ENCODE measurements at regions not wholly inside any gene's neighbourhood (a gene's known extent, or its start where the extent isn't known, plus 50 kb on each side); places are given as distances from the start of the nearest gene placed in this dataset.
"Not testable (repeated sequence)": the region's sequence is repeated elsewhere in the genome, so short reads cannot be mapped to it uniquely, and the experiment has no call there.

GRCh38 chr9:107768224-107768623 is 278.7 kb upstream of the KLF4 start:
- Histone ChIP-seq H3K27ac (peak overlapping the region in 1 of 5 donors; percentile 26), H3K4me1 (no peaks in the 10 kb centered on the region), H3K4me3 (no peak overlapping the region), H3K36me3 (no peaks in the 10 kb centered on the region), H3K27me3 (no peaks in the 10 kb centered on the region), H3K9me3 (peaks cover 0 to 9% (median 7%) of the 10 kb centered on the region in 4 donors)
- no peak for TF ChIP-seq CTCF (IDR thresholded peaks at IDR 0.05)
- TF ChIP-seq POLR2AphosphoS5 (IDR thresholded peaks at IDR 0.05) = peak in 1 of 3 donors; percentile 23
- intact Hi-C loops (cut with DNase I; ENCODE audit: low total_unique reads) = no loop called here
- 72 to 83% (median 80%) methylated on average over 9 of the region's 9 CpGs for WGBS, 5 donors
- DNase-seq = peak in 1 of 2 donors; percentile 26

- Histone ChIP-seq H3K4me3 (no peak overlapping the region), H3K9me3 (peaks cover 0 to 4% (median 2%) of the 10 kb centered on the region in 4 donors), H3K27ac (peak overlapping the region in 1 of 5 donors; percentile 26), H3K4me1 (no peaks in the 10 kb centered on the region), H3K36me3 (no peaks in the 10 kb centered on the region), H3K27me3 (no peaks in the 10 kb centered on the region)
- TF ChIP-seq POLR2AphosphoS5 (IDR thresholded peaks at IDR 0.05) = no peak
- no peak for TF ChIP-seq EP300 (IDR thresholded peaks at IDR 0.05)
- TF ChIP-seq POLR2A (IDR thresholded peaks at IDR 0.05) = no peak
- TF ChIP-seq CTCF (IDR thresholded peaks at IDR 0.05) = no peak
- DNase-seq = no peak
- intact Hi-C loops (cut with DNase I; ENCODE audit: low total_unique reads) = no loop called here
- whole genome bisulfite sequencing, 5 donors = 94 to 98% (median 95%) methylated on average over 4 of the region's 4 CpGs
Measured at GRCh38 chr9:107767711-107768110, 278.1 kb upstream of the KLF4 start.

- H3K27me3 ChIP-seq; intact Hi-C loops (cut with DNase I; ENCODE audit: low total_unique reads); H3K4me1 ChIP-seq; H3K36me3 ChIP-seq; H3K4me3 ChIP-seq; H3K9me3 ChIP-seq; DNase-seq; H3K27ac ChIP-seq: not testable (repeated sequence)
- 84 to 93% (median 88%) methylated on average over 2 of the region's 2 CpGs for WGBS, 5 donors
Measured at GRCh38 chr9:107763469-107763868, 273.9 kb upstream of the KLF4 start.

- no peak for DNase-seq
- no peaks in the 10 kb centered on the region for H3K4me1 ChIP-seq
- no peaks in the 10 kb centered on the region for H3K36me3 ChIP-seq
- no peaks in the 10 kb centered on the region for H3K9me3 ChIP-seq
- intact Hi-C loops (cut with DNase I; ENCODE audit: low total_unique reads) = no loop called here
- peak overlapping the region in 1 of 5 donors; percentile 64 for H3K27ac ChIP-seq
- TF ChIP-seq EP300 (IDR thresholded peaks at IDR 0.05) = no peak
- no peak for TF ChIP-seq POLR2AphosphoS5 (IDR thresholded peaks at IDR 0.05)
- no peak for TF ChIP-seq POLR2A (IDR thresholded peaks at IDR 0.05)
- H3K4me3 ChIP-seq = no peak overlapping the region
- H3K27me3 ChIP-seq = no peaks in the 10 kb centered on the region
- 77 to 94% (median 85%) methylated on average over 2 of the region's 2 CpGs for WGBS, 5 donors
Measured at GRCh38 chr9:107761307-107761706, 271.7 kb upstream of the KLF4 start.

GRCh38 chr9:107760469-107761242 is 271.1 kb upstream of the KLF4 start:
- intact Hi-C loops (cut with DNase I; ENCODE audit: low total_unique reads) = no loop called here
- TF ChIP-seq POLR2A (IDR thresholded peaks at IDR 0.05) (no peak), EP300 (IDR thresholded peaks at IDR 0.05) (no peak), POLR2AphosphoS5 (IDR thresholded peaks at IDR 0.05) (no peak), CTCF (IDR thresholded peaks at IDR 0.05) (no peak)
- H3K4me1 ChIP-seq = no peaks in the 10 kb centered on the region
- no peaks in the 10 kb centered on the region for H3K9me3 ChIP-seq
- WGBS, 5 donors = 66 to 77% (median 66%) methylated on average over 12 of the region's 12 CpGs
- H3K36me3 ChIP-seq = no peaks in the 10 kb centered on the region
- no peaks in the 10 kb centered on the region for H3K27me3 ChIP-seq
- no peak overlapping the region for H3K4me3 ChIP-seq
- H3K27ac ChIP-seq = peak overlapping the region in 2 of 5 donors; percentile 47 to 64
- peak in 1 of 2 donors; percentile 46 for DNase-seq
